ENCODE measurements at regions not wholly inside any gene's neighbourhood (a gene's known extent, or its start where the extent isn't known, plus 50 kb on each side); places are given as distances from the start of the nearest gene placed in this dataset.

- intact Hi-C loops (cut with DNase I) = no loop called here
- Histone ChIP-seq H3K4me3 (no peak overlapping the region), H3K9me3 (peaks cover 10% of the 10 kb centered on the region), H3K27me3 (ENCODE audit: insufficient read depth in 3 of 3, low read length in 2 of 3) (no peaks in the 10 kb centered on the region), H3K4me1 (no peaks in the 10 kb centered on the region), H3K36me3 (ENCODE audit: insufficient read depth in 1 of 2, low read depth in 1 of 2) (no peaks in the 10 kb centered on the region), H3K27ac (no peak overlapping the region)
- DNase-seq = no peak
- TF ChIP-seq, protein P1, sequence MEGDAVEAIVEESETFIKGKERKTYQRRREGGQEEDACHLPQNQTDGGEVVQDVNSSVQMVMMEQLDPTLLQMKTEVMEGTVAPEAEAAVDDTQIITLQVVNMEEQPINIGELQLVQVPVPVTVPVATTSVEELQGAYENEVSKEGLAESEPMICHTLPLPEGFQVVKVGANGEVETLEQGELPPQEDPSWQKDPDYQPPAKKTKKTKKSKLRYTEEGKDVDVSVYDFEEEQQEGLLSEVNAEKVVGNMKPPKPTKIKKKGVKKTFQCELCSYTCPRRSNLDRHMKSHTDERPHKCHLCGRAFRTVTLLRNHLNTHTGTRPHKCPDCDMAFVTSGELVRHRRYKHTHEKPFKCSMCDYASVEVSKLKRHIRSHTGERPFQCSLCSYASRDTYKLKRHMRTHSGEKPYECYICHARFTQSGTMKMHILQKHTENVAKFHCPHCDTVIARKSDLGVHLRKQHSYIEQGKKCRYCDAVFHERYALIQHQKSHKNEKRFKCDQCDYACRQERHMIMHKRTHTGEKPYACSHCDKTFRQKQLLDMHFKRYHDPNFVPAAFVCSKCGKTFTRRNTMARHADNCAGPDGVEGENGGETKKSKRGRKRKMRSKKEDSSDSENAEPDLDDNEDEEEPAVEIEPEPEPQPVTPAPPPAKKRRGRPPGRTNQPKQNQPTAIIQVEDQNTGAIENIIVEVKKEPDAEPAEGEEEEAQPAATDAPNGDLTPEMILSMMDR (IDR thresholded peaks at IDR 0.05) = no peak
- WGBS, 3 donors = 52 to 59% (median 58%) methylated on average over 9 of the region's 9 CpGs
- ATAC-seq = no peak
These were observed 308.0 kb upstream of the IRX2 start for GRCh38 chr5:3059488-3059887.

DNA sequence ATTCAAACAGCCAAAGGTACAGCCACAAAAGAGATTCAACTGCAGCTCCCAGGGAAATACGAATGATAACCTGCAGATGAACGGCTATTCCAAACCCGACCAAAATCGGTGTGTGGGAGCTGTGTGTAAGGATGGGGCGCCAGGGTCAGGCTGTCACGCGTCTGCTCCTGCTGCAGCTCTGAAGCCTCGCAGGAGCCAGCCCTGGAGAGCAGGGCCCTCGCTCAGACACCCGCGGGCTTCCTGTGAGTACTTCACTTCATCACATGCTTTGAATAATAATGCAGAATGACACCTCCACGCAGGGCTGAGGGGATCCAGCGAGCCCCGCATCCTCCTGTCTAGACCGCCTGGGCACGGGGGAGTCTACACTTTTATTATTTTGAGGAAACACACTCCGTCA is 307.5 kb upstream of the IRX2 start:
- intact Hi-C loops (cut with DNase I) = no loop called here
- TF ChIP-seq, protein P1 (IDR thresholded peaks at IDR 0.05) = no peak
- peaks cover 10% of the 10 kb centered on the region for H3K9me3 ChIP-seq
- H3K36me3 ChIP-seq (ENCODE audit: insufficient read depth in 1 of 2, low read depth in 1 of 2) = no peaks in the 10 kb centered on the region
- 46 to 60% (median 56%) methylated on average over 17 of the region's 17 CpGs for WGBS, 3 donors
- no peak overlapping the region for H3K4me3 ChIP-seq
- DNase-seq (no peak), ATAC-seq (no peak)
- H3K4me1 ChIP-seq = no peaks in the 10 kb centered on the region
- peaks cover 0 to 2% (median 0%) of the 10 kb centered on the region in 3 donors for H3K27me3 ChIP-seq (ENCODE audit: insufficient read depth in 3 of 3, low read length in 2 of 3)
- H3K27ac ChIP-seq = no peak overlapping the region

- intact Hi-C loops (cut with DNase I) = no loop called here
- Histone ChIP-seq H3K27me3 (ENCODE audit: insufficient read depth in 3 of 3, low read length in 2 of 3) (peaks cover 0 to 2% (median 0%) of the 10 kb centered on the region in 3 donors), H3K27ac (no peak overlapping the region), H3K4me1 (no peaks in the 10 kb centered on the region), H3K36me3 (ENCODE audit: insufficient read depth in 1 of 2, low read depth in 1 of 2) (no peaks in the 10 kb centered on the region), H3K4me3 (no peak overlapping the region), H3K9me3 (peaks cover 10% of the 10 kb centered on the region)
- TF ChIP-seq, protein P1 (IDR thresholded peaks at IDR 0.05) = no peak
- WGBS, 3 donors = 17 to 22% (median 20%) methylated on average over 10 of the region's 10 CpGs
- ATAC-seq (no peak), DNase-seq (no peak)
These were observed 305.4 kb upstream of the IRX2 start for GRCh38 chr5:3056866-3057265.

GRCh38 chr5:3051400-3051799 is 299.9 kb upstream of the IRX2 start:
- TF ChIP-seq, protein P1 (IDR thresholded peaks at IDR 0.05) = no peak
- ATAC-seq (no peak), DNase-seq (no peak)
- H3K9me3 ChIP-seq = no peaks in the 10 kb centered on the region
- no peak overlapping the region for H3K4me3 ChIP-seq
- WGBS, 3 donors = 78 to 84% (median 83%) methylated on average over 16 of the region's 16 CpGs
- H3K4me1 ChIP-seq = no peaks in the 10 kb centered on the region
- no peak overlapping the region for H3K27ac ChIP-seq
- no peaks in the 10 kb centered on the region for H3K36me3 ChIP-seq (ENCODE audit: insufficient read depth in 1 of 2, low read depth in 1 of 2)
- peaks cover 0 to 2% (median 0%) of the 10 kb centered on the region in 3 donors for H3K27me3 ChIP-seq (ENCODE audit: insufficient read depth in 3 of 3, low read length in 2 of 3)
- intact Hi-C loops (cut with DNase I) = no loop called here

DNA sequence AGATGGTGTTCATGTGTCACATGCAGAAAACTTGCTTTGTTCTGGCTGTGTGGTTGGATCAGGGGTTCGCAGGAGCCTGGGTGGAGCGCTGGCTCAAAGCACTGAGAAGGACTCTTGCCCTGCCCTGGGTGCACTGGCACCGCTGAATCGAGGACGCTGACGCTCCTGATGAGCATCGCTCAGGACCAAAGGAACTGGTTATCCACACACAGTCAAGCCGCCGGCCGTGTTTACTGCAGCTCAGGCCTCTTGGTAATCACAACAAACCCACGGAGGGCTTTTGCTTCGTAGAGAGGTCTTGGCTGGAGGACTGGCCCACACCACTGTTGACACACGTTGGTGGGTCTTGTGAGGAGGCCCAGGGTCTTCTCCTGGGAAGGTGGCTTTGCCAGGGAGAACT is 299.4 kb upstream of the IRX2 start:
- Histone ChIP-seq H3K27ac (no peak overlapping the region), H3K4me1 (no peaks in the 10 kb centered on the region), H3K9me3 (no peaks in the 10 kb centered on the region), H3K36me3 (ENCODE audit: insufficient read depth in 1 of 2, low read depth in 1 of 2) (no peaks in the 10 kb centered on the region), H3K4me3 (no peak overlapping the region), H3K27me3 (ENCODE audit: insufficient read depth in 3 of 3, low read length in 2 of 3) (peaks cover 0 to 2% (median 0%) of the 10 kb centered on the region in 3 donors)
- TF ChIP-seq, protein P1 (IDR thresholded peaks at IDR 0.05) = no peak
- DNase-seq (no peak), ATAC-seq (no peak)
- 81 to 82% (median 82%) methylated on average over 13 of the region's 13 CpGs for WGBS, 3 donors
- intact Hi-C loops (cut with DNase I) = no loop called here

Measured in psoas muscle (tissue), 7 donors.